GM19438 (cell line): ENCODE measurements at regions not wholly inside any gene's neighbourhood (a gene's known extent, or its start where the extent isn't known, plus 50 kb on each side); places are given as distances from the start of the nearest gene placed in this dataset.

Experiments
- ATAC-seq: cut with Tn5 transposase; IDR thresholded peaks from one replicate; pipeline ENCODE4 v1.9.1; 2021; ENCODE audit warnings: low read depth; ENCODE audit not compliant: unreplicated experiment

- ATAC-seq = no peak
Observed at GRCh38 chr9:582775-583174, 258.7 kb upstream of the DMRT1 start.

- ATAC-seq = no peak
Observed at GRCh38 chr9:587527-587926, 254.0 kb upstream of the DMRT1 start.

GRCh38 chr9:588981-589380, 252.5 kb upstream of the DMRT1 start:
- no peak for ATAC-seq

GRCh38 chr9:589723-590122, 251.8 kb upstream of the DMRT1 start:
- ATAC-seq = no peak

GRCh38 chr9:591292-591691, 250.2 kb upstream of the DMRT1 start:
- no peak for ATAC-seq

- no peak for ATAC-seq
Observed at GRCh38 chr9:592225-592624, 249.3 kb upstream of the DMRT1 start.

- no peak for ATAC-seq
Observed at GRCh38 chr9:592733-593132, 248.8 kb upstream of the DMRT1 start.

- no peak for ATAC-seq
Observed at GRCh38 chr9:593809-594208, 247.7 kb upstream of the DMRT1 start.

GRCh38 chr9:596703-597102, 244.8 kb upstream of the DMRT1 start:
- ATAC-seq = no peak

GRCh38 chr9:600006-600405, 241.5 kb upstream of the DMRT1 start:
- ATAC-seq = no peak

GRCh38 chr9:602716-603115, 238.8 kb upstream of the DMRT1 start:
- ATAC-seq = no peak

GRCh38 chr9:603126-603525, 238.4 kb upstream of the DMRT1 start:
- ATAC-seq = no peak

GRCh38 chr9:607417-607816, 234.1 kb upstream of the DMRT1 start:
- ATAC-seq = no peak

GRCh38 chr9:613771-614347, 227.6 kb upstream of the DMRT1 start:
- ATAC-seq = peak; percentile 96

- no peak for ATAC-seq
Observed at GRCh38 chr9:614431-614830, 227.1 kb upstream of the DMRT1 start.

GRCh38 chr9:615756-616155, 225.7 kb upstream of the DMRT1 start:
- no peak for ATAC-seq

GRCh38 chr9:616694-617093, 224.8 kb upstream of the DMRT1 start:
- no peak for ATAC-seq

GRCh38 chr9:617445-618085, 223.9 kb upstream of the DMRT1 start:
- ATAC-seq = no peak

GRCh38 chr9:618478-618877, 223.0 kb upstream of the DMRT1 start:
- ATAC-seq = no peak

GRCh38 chr9:621201-621855, 220.2 kb upstream of the DMRT1 start:
- ATAC-seq = no peak

GRCh38 chr9:624935-625500, 216.5 kb upstream of the DMRT1 start:
- no peak for ATAC-seq

GRCh38 chr9:625613-626012, 215.9 kb upstream of the DMRT1 start:
- no peak for ATAC-seq
